ENCODE measurements at regions not wholly inside any gene's neighbourhood (a gene's known extent, or its start where the extent isn't known, plus 50 kb on each side); places are given as distances from the start of the nearest gene placed in this dataset.

DNA sequence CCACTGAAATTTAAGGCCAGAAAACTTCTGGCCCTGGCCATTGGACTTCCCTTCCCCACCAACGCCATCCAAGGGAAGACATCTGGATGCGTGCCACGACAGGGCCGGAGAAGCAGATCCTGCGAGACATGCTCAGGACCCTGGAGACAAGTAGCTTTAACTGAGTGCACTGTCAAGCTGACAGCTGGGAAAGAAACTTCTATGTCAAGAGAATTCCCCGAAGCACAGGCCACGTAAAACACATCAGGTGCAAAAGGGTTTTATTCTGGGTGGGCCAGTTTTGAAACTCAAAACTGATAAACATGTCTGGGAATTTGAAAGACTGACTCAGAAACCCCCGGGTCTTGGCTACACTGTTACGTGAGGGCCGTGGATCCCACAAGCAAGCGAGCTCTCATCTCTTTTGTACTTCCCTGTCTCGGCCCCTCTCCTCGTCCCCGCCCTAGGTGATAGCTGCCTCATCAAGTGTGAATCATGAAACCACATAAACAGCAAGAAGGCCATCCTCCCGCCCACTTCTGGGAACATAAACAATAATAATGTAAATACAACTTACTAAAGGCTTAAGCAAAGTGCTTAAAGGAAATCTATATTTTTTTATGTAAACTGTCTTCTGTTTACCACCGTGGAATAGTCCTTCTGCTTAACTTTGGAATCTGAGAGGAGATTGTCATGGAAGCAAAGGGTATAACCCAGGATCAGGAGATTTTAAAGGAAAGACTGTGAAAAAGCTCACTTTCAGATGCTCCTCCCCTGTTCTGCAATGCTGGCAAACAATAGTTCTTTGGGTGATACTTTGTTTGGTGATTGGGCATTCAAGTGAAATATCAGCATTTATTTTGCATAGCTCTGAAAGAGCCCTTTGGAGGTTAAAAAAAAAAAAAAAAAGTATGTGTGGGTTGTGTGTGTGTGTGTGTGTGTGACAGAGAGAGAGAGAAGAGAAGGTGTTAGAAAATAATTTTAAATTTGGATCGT lies 406.0 kb upstream of the MAF start:
- no peak overlapping the region for H3K27ac ChIP-seq
- TF ChIP-seq ZFX (IDR thresholded peaks at IDR 0.05), result no peak
- TF ChIP-seq CTCF (conservative IDR thresholded peaks at IDR 0.05), result no peak

- H3K27ac ChIP-seq, result no peak overlapping the region
- TF ChIP-seq ZFX (IDR thresholded peaks at IDR 0.05), result no peak
Observed at GRCh38 chr16:80004113-80004512, 403.6 kb upstream of the MAF start.

DNA sequence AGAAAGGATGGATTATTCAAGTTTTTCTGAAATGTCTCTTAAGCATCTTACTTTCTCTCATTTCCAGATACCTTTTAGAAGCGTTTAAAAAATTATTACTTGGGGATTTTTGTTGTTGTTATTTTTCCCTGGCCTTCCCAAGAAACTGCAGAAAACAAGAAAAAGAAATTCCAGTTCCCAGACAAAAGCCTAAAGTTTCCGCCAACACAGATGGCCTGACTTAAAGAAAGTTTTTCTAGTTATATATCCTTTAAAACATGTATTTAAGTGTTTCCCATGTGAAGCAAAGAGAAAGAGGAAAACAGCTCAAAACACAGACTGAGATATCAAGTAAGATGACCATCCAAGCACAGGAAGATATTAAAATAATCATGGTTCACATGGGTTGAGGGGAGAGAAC lies 401.7 kb upstream of the MAF start:
- TF ChIP-seq CTCF (conservative IDR thresholded peaks at IDR 0.05), result no peak
- no peak for TF ChIP-seq ZFX (IDR thresholded peaks at IDR 0.05)
- no peak overlapping the region for H3K27ac ChIP-seq

GRCh38 chr16:79998143-79998542 lies 397.6 kb upstream of the MAF start:
- no peak overlapping the region for H3K27ac ChIP-seq
- TF ChIP-seq ZFX (IDR thresholded peaks at IDR 0.05) (no peak), CTCF (conservative IDR thresholded peaks at IDR 0.05) (no peak)

- no peak overlapping the region for H3K27ac ChIP-seq
- TF ChIP-seq ZFX (IDR thresholded peaks at IDR 0.05) (no peak), CTCF (conservative IDR thresholded peaks at IDR 0.05) (peak; percentile 69)
Observed at GRCh38 chr16:79997257-79997656, 396.7 kb upstream of the MAF start.

- TF ChIP-seq CTCF (conservative IDR thresholded peaks at IDR 0.05), result no peak
- no peak for TF ChIP-seq ZFX (IDR thresholded peaks at IDR 0.05)
- H3K27ac ChIP-seq, result no peak overlapping the region
Observed at GRCh38 chr16:79996321-79996720, 395.8 kb upstream of the MAF start.

DNA sequence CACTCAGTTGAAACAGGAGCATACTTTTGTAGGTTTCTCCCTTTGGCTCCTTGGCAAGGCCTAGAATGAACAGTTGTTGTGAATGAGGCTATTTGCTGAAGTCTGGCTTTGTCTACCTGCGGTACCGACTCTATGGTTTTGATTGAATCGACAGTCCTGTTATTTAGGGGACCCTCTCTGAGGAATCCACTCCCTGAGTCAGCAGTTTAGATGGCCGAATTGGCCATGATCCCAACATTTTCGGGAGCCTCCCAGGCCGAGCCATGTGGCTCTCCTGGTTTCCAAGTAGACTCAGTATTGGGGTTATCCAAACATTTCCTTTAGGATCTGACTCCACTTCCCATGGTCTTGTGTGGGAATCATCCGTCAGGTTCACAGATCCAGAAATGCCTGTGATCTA lies 394.8 kb upstream of the MAF start:
- TF ChIP-seq ZFX (IDR thresholded peaks at IDR 0.05) (no peak), CTCF (conservative IDR thresholded peaks at IDR 0.05) (no peak)

GRCh38 chr16:79994418-79994817 lies 393.9 kb upstream of the MAF start:
- H3K27ac ChIP-seq, result no peak overlapping the region
- TF ChIP-seq ZFX (IDR thresholded peaks at IDR 0.05) (no peak), CTCF (conservative IDR thresholded peaks at IDR 0.05) (no peak)

More for the DNA sequence above, 394.8 kb upstream of the MAF start:
- no peak overlapping the region for H3K27ac ChIP-seq

Measured in C4-2B (cell line).